DMS53 treated with DMSO at 0.1 percent for 48 hours (cell line): ENCODE measurements at regions not wholly inside any gene's neighbourhood (a gene's known extent, or its start where the extent isn't known, plus 50 kb on each side); places are given as distances from the start of the nearest gene placed in this dataset.

Experiments
- DNase-seq: peaks from one replicate; lab custom pipeline; 2025; ENCODE audit not compliant: unreplicated experiment; lab: John Stamatoyannopoulos, UW

- DNase-seq: no peak
Observed at GRCh38 chr12:116454950-116455447, 104.2 kb upstream of the MAP1LC3B2 start.

- no peak for DNase-seq
Observed at GRCh38 chr12:116455540-116456329, 103.4 kb upstream of the MAP1LC3B2 start.

GRCh38 chr12:116456330-116457082 is 102.7 kb upstream of the MAP1LC3B2 start:
- no peak for DNase-seq

GRCh38 chr12:116458492-116458891 is 100.7 kb upstream of the MAP1LC3B2 start:
- DNase-seq: no peak

- no peak for DNase-seq
Observed at GRCh38 chr12:116459011-116459875, 99.9 kb upstream of the MAP1LC3B2 start.

GRCh38 chr12:116459916-116460663 is 99.1 kb upstream of the MAP1LC3B2 start:
- no peak for DNase-seq

- DNase-seq: no peak
Observed at GRCh38 chr12:116461060-116461459, 98.1 kb upstream of the MAP1LC3B2 start.

- no peak for DNase-seq
Observed at GRCh38 chr12:116463366-116463765, 95.8 kb upstream of the MAP1LC3B2 start.

- DNase-seq: no peak
Observed at GRCh38 chr12:116465407-116465806, 93.8 kb upstream of the MAP1LC3B2 start.

- peak; percentile 40 for DNase-seq
Observed at GRCh38 chr12:116465856-116466255, 93.3 kb upstream of the MAP1LC3B2 start.

GRCh38 chr12:116466536-116466935 is 92.6 kb upstream of the MAP1LC3B2 start:
- DNase-seq: no peak

- DNase-seq: no peak
Observed at GRCh38 chr12:116469344-116469743, 89.8 kb upstream of the MAP1LC3B2 start.

GRCh38 chr12:116471544-116471943 is 87.6 kb upstream of the MAP1LC3B2 start:
- DNase-seq: no peak

GRCh38 chr12:116472193-116472592 is 87.0 kb upstream of the MAP1LC3B2 start:
- no peak for DNase-seq

GRCh38 chr12:116473416-116473815 is 85.8 kb upstream of the MAP1LC3B2 start:
- DNase-seq: no peak

GRCh38 chr12:116474331-116474730 is 84.8 kb upstream of the MAP1LC3B2 start:
- DNase-seq: no peak

GRCh38 chr12:116474899-116475298 is 84.3 kb upstream of the MAP1LC3B2 start:
- no peak for DNase-seq

GRCh38 chr12:116476227-116476822 is 82.9 kb upstream of the MAP1LC3B2 start:
- DNase-seq: no peak

- no peak for DNase-seq
Observed at GRCh38 chr12:116478243-116478773, 80.9 kb upstream of the MAP1LC3B2 start.
